Neutrophil (primary cell): ENCODE measurements at regions not wholly inside any gene's neighbourhood (a gene's known extent, or its start where the extent isn't known, plus 50 kb on each side); places are given as distances from the start of the nearest gene placed in this dataset.

Experiments used
- H3K27ac ChIP-seq: fragments of 200-600 bp; sonication (generic); 2 replicates; pipeline ENCODE4 v1.5.1; 2016; ENCODE audit warnings: mild to moderate bottlenecking, moderate library complexity
- H3K27me3 ChIP-seq: fragments of 200-600 bp; sonication (generic); 2 replicates; pipeline ENCODE4 v1.6.0; 2016; ENCODE audit warnings: mild to moderate bottlenecking
- H3K36me3 ChIP-seq: fragments of 200-600 bp; sonication (generic); 2 replicates; pipeline ENCODE4 v1.5.1; 2017
- H3K4me1 ChIP-seq, 2 experiments: fragments of 200-600 bp in 1 of 2; sonication (generic) in 1 of 2; 1 replicate in 1 of 2; 2 replicates in 1 of 2; pipeline versions ENCODE4 v1.5.1 to v1.6.1; 2013 to 2016; ENCODE audit warnings: low read depth in 1 of 2, low read length in 1 of 2, mild to moderate bottlenecking in 1 of 2, moderate library complexity in 1 of 2; ENCODE audit not compliant: control insufficient read depth in 1 of 2, insufficient read depth in 1 of 2
- H3K4me3 ChIP-seq, 2 experiments: fragments of 200-600 bp in 1 of 2; sonication (generic) in 1 of 2; 1 replicate in 1 of 2; 2 replicates in 1 of 2; pipeline ENCODE4 v1.5.1; 2013 to 2016; ENCODE audit warnings: low read depth in 1 of 2, low read length in 1 of 2, mild to moderate bottlenecking in 1 of 2, moderate library complexity in 1 of 2
- H3K9me3 ChIP-seq: fragments of 200-600 bp; sonication (generic); 2 replicates; pipeline ENCODE4 v1.5.1; 2016
- TF ChIP-seq, protein P1 (sequence below): fragments of 200-600 bp; sonication (generic); IDR thresholded peaks from 2 replicates; pipeline ENCODE4 v1.5.1; 2016; ENCODE audit warnings: antibody characterized with exemption

- TF ChIP-seq, protein P1, sequence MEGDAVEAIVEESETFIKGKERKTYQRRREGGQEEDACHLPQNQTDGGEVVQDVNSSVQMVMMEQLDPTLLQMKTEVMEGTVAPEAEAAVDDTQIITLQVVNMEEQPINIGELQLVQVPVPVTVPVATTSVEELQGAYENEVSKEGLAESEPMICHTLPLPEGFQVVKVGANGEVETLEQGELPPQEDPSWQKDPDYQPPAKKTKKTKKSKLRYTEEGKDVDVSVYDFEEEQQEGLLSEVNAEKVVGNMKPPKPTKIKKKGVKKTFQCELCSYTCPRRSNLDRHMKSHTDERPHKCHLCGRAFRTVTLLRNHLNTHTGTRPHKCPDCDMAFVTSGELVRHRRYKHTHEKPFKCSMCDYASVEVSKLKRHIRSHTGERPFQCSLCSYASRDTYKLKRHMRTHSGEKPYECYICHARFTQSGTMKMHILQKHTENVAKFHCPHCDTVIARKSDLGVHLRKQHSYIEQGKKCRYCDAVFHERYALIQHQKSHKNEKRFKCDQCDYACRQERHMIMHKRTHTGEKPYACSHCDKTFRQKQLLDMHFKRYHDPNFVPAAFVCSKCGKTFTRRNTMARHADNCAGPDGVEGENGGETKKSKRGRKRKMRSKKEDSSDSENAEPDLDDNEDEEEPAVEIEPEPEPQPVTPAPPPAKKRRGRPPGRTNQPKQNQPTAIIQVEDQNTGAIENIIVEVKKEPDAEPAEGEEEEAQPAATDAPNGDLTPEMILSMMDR = no peak
- no peaks in the 10 kb centered on the region for H3K36me3 ChIP-seq
- H3K4me1 ChIP-seq = no peaks in the 10 kb centered on the region
- H3K9me3 ChIP-seq = no peaks in the 10 kb centered on the region
- no peak overlapping the region for H3K4me3 ChIP-seq
- no peak overlapping the region for H3K27ac ChIP-seq
- H3K27me3 ChIP-seq = no peaks in the 10 kb centered on the region
These were observed 746.3 kb downstream of the CPS1 start for GRCh38 chr2:211302676-211303075.

GRCh38 chr2:211306929-211307328 lies 750.5 kb downstream of the CPS1 start:
- TF ChIP-seq, protein P1 = no peak
- no peaks in the 10 kb centered on the region for H3K4me1 ChIP-seq
- no peak overlapping the region for H3K4me3 ChIP-seq
- H3K27ac ChIP-seq = no peak overlapping the region
- H3K27me3 ChIP-seq = no peaks in the 10 kb centered on the region
- H3K9me3 ChIP-seq = no peaks in the 10 kb centered on the region
- H3K36me3 ChIP-seq = no peaks in the 10 kb centered on the region
